HG02884 (cell line): ENCODE measurements at regions not wholly inside any gene's neighbourhood (a gene's known extent, or its start where the extent isn't known, plus 50 kb on each side); places are given as distances from the start of the nearest gene placed in this dataset.
"Not testable (repeated sequence)": the region's sequence is repeated elsewhere in the genome, so short reads cannot be mapped to it uniquely, and the experiment has no call there.

Source experiments
- ATAC-seq: cut with Tn5 transposase; IDR thresholded peaks from one replicate; pipeline ENCODE4 v1.9.1; 2021; ENCODE audit warnings: mild to moderate bottlenecking, moderate library complexity; ENCODE audit not compliant: unreplicated experiment

DNA sequence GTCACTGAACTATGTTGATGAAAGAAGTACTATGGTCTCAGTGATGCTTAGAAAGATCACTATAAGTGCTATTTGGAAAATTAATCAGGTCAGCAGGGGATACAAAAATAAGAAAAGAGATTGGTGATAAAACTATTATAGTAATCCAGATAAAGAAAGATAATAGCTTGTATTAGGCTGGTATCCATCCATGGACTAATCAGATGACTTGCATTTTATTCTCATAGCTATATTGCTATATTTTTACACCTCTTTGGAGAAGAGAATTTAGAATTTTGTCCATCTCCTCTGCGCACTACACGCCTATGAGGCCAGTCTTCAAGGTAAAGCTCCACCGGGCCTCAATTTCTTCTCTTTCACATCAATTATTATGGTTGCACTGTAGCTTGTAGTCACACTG, 635.1 kb upstream of the DDX18 start:
- no peak for ATAC-seq

DNA sequence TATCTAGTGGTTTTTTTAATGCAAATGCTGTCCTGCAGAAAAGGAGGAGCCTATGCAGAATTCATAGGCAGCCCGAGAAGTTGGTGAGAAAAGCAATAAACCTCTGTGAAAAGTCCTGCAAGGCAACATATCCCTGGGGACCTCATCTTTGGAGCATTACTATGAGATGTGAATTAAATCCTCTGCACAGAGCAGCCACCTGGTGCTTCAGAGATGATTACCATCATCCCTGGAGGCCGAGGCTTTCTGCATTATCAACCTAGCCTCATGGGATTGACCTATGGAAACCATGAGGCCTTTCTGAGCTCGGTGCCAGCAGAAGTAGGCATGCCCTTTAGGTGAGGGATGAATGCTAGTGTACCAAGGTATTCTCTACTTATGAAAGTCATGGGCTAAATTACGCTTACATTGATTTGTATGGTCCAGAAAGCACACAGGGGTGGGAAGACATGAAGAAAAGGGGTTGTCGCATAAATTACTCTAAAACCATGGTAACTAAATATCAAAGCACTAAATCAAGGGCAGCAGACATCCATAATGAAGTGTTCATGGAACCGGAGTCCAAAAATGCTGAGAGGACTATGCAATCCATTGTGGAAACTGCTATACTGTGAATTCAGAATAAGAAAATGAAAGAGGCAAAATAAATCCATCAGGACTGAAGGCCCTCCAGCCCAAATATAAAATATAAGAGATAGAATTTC, 623.5 kb upstream of the DDX18 start:
- ATAC-seq, result no peak

DNA sequence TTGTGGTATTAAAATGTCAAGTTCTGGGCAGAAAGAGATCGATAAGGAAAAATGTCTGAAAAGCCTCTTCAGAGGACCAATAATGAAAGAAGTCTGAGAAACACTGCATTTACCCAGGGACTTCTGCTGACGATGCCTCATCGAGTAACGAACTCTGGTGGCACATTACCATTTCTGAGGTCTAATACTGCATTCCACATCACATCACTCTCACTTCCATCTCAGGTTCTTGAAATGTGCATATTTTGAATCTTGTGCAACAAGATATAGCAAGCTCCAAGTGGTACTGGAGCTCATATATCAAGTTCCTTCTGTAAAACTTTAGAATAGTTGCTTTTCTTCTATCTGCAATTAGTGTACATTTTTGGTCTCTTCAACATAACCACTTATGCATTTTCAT, 619.1 kb upstream of the DDX18 start:
- no peak for ATAC-seq

DNA sequence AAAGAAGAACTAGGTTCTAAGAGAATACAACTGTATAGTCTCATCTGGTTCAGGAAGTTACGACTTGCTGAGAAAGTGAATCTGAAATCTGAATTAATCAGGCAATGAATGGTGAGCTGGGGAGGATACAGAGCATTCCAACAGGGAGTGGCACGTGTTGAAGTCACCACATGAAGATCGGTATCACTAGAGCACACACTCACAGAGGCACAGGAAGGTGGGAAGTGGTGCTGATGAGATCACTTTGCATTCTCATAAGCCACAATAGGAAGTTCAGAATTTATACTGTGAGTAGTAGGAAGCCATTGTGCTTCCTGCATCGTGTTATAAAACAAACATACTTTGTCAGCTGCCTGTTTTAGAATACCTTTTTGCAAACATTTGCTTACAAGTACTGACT, 615.0 kb upstream of the DDX18 start:
- ATAC-seq, result no peak

DNA sequence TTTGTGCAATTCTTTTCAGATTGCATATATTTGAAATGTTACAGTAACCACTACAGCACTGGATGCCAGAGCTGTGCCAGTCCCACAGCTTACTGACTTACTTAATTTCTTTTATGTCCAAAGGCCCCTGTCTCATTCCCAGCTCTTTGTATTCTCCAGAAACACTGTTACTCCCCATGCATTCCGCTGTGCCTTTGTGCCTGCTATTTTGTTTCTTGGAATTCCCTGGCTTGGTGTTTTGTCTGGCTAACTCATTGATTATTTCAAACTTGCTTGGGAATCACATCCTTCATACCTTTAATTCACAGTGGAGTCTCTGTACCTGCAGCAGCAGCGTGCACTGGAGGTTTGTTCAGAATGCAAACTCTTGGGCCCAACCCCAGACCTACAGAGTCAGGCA, 601.9 kb upstream of the DDX18 start:
- ATAC-seq, result no peak

DNA sequence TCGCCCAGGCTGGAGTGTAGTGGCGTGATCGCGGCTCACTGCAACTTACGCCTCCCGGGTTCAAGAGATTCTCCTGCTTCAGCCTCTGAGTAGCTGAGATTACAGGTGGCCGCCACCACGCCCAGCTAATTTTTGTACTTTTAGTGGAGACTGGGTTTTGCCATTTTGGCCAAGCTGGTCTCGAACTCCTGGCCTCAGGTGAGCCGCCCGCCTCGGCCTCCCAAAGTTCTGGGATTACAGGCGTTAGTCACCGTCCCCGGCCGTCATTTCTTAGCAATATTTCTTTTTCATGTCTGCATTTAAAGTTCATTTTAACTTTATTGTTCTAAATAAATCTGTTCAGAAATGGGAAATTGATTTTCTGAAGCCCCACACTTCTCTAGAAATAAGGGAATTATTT, 597.3 kb upstream of the DDX18 start:
- no peak for ATAC-seq

DNA sequence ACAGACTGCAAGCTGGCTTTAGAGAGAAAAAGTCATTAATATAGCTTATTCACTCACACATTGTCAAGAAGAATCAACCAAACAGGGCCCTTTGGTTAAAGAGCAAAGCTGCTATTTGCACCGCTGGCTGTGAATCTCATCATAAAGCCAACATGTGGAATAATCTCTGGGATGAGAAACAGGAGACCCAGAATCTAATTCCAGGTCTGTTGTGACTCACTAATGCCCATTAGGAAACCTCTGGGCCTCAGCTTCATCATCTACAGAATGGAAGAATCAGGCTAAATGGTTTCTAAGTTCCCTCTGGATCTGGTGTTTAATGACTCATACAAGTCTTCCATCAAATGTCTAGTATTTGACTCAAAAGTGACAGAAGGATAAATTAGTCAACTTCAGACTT, 591.7 kb upstream of the DDX18 start:
- no peak for ATAC-seq

DNA sequence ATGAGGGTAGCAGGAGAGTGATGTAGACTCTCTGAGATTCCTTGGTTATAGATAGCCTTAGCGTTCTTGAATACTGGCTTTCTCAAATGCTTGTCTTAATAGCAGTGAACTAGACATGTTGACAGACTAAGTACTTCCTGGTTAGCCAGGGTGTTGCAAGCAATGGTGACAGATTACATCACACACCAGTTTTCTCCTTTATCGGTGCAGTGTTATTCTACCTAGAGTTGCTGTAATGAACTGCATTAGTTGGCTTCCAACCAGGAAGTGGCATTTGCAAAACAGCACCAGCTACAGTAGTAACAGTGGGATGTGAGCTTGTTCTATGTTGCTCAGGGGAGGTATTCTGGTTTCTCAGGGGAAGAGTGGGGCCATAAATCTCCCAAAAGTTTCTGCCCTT, 582.2 kb upstream of the DDX18 start:
- no peak for ATAC-seq

DNA sequence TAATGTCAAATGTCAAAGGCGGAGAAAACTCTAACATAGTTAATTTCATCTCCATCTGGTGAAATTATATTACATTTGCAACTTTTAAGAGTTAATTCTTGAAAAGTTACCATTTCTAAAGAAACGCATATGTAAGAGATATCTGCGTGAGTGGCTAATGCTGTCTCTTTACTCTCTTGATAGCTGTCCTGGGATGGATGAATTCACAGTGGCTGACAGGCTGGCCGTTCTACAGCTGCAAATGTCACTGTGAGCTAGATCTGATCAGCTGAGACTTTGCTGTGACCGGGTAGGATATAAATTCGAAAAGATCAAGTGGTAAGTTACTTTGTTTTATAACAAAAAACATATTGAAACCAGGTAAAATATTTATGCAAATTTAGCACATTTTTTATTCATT, 557.1 kb upstream of the DDX18 start:
- no peak for ATAC-seq

DNA sequence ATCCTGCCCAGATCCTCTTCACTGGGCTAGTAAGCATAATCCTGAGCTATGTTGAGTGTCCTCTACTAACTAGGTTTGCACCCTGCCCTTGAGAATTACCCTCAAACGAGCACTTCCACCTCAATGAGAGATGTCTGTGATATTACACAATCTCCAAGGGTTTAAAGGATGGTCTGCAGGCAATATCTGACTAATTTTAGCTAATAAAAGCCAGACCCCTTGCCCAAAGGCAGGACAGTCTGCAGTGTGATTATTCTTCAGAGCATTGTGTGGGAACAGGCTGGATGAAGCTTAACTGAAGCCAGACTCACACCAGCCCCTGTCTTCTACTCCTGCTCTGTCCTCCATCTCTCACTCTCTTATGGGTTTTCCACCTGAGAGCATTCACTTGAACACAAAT, 544.9 kb upstream of the DDX18 start:
- no peak for ATAC-seq

DNA sequence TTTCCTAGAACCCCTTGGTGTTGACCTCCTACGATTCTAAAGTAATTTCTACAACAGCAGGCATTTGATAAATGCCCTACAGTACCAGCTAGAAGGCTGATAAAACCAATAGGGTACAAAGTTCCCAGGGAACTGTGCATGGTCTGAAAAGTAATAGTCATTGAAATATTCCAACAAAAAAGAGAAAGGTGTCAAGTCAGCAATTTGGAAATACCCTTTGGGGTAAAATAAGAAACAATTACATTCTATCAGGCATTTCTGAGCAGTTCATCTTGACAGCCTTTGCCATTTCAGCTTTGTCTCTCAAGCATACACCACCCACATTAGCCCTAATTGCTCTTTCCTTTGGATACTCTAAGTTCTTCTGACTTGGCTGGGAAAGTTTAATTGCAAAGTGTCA, 542.9 kb upstream of the DDX18 start:
- no peak for ATAC-seq

DNA sequence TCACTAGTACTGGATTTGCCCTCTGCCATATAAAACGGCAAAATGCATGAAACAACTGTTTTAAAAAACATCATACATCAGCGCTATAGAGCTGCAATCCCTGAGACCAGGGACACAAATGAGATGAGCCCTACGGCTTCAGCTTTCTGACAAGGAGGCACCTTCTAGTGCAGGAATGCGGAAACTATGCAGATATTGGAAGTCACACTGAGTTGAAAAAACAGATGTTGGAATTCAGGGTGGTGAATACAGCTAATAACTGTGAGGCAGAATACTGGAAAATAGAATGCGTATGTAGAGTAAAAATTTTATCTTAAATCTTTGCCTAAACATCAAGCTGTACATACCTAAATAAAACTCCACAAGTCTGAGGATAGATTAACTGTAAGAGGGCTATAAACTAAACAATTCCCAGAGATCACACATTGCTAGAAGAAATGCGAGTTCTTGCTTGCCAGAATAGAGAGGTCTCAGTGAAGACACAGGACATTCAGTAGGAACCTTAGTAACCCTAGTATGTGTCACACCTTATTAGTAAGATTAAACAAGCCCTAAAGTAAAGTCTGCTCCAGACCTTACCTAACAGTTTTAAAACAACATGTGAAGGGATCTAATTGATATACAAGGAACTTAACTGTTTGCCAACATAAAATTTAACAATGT, 541.4 kb upstream of the DDX18 start:
- ATAC-seq, result no peak

DNA sequence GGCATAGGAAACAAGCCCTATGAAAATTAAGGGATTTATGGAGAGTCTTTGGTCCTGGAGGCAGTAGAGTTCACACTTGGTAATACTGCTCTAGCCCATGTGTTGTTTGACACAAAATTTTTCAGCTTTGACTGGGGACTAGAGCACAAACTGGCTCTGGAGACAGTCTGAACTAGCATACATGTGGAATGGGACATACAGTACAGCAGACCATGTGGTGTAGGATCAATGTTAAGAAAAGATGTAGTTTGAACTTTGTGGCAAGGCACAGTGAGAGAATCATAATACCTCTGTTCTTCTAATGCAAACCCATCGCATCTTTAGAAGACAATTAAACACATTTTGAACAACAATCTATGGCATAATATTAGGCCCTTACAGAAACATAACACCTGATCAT, 521.5 kb upstream of the DDX18 start:
- ATAC-seq, result no peak

DNA sequence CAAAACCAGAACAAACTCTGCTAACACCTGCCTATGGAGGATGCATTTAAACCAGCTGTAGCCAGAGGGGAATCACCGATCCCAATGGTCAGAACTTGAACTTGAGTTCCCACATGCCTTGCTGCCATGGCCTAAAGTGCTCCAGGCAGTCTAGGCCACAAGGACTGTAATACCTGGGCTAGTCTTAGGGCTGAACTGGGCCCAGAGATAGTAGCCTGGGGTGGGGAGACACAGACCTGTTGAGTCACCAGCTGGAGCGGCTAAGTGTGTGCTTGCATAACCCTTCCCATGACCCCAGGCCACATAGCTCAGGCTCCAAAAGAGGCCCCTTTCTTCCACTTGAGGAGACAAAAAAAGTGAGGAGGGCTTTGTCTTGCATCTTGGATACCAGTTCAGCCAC, 515.0 kb upstream of the DDX18 start:
- no peak for ATAC-seq

DNA sequence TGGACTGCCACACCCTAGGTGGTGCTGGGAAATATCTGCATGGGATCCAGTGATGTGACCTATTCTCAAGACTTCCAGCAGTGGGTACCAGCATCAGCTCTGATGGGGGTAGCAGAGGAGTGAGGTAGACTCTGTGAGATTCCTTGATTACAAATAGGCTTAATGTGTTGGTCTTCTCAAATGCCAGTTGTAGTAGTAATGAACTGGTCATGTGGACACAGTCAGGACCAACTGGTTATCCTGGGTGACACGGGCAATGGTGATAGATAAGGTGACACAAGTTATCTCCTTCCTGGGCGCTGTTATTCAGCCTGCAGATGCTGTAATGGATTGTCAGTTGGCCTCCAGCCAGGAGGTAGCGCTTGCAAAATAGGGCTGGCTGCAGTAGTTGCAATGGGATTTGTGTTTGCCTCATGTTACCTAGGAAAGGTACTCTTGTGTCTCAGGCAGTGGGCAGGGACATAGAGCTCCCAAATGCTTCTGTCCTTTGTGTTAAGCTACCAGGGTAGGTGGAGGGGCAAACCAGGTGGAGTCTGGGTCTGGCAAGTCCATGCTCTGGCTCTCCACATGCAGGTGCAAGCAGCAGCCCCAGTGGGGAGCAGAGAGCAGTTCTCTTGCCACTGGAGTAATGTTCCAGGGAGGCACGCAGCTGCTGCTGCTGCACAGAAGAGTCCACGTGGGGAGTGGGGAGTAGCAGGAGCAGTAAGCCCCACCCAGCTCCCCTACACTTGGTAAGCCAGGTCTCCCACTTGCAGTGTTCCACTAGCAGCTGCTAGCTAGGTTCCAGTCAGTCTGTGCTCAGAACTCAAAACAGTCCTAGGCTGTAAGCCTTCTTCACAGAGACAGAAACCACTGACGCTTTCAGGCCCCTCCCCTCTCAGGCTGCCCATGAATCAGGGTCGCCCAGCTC, 505.4 kb upstream of the DDX18 start:
- no peak for ATAC-seq

DNA sequence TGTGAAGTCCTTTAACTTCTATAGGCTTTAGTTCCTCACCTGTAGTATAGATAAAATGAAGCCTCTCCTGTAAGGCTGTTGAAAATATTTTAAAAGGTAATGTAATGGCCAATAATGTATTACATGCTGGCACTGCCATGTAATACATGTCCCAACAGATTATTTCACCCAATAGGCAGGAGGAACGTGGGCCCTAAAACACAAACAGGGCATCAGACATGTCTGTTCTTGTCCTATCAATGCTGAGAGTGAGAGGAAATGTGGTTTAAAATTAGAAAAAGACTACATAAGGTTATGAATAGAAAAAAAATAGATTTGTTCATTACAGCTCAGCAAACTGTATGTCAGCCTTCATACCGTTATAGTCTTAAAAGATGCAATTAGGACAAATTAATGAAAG, 492.7 kb upstream of the DDX18 start:
- ATAC-seq, result no peak

DNA sequence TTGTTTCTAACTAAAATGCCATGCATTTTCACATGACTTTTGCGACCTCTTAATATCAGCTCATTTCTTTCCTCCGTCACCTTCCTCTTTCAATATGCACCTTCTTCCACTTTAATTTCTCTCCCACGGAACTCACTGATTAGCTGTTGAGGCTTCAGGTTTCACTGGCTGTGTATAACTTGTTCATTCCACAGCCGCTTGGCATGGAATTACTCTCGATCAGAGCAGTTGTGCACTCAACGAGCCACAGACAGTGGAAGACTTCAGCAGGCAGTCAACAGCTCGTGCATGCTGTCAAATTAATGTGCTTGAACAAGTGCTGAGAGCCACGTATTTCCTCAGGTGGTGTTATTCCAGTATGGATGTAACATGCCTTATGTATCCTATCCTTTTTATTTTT, 491.2 kb upstream of the DDX18 start:
- no peak for ATAC-seq

DNA sequence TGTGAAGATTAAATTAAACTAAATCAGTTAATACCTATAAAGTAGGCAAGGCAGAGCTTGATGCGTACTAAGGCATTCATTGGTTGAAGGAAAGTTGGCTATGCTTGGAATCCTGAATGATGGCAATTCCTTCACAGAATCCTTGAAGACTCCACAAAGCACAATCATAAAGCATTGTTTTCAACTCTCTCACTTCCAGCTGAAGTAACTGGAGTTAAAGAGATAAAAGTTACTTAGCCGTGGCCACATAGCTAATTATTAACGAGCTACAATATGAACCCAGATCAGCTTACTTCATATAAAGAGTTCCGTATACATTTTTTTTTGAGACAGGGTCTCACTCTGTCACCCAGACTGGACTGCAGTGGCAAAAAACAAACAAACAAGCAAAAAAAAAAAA, 483.9 kb upstream of the DDX18 start:
- ATAC-seq, result no peak

DNA sequence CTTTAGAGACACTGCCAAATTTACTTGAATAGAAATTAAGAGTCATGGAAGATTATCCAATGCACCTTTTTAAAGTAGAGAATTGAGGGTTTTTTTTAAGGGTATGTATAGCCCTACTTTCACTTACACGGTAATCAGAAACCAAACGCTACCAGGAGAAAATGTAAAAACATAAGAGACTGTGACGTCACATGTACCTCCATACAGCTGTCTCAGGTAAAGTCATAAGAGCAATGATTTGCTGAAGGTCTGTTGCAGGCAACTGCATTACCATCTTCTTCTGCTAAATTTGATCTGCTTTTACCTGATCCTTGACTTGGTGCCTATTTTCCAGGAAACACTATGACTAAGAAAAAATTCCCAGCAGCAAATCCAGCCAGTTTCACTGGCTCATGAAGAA, 478.5 kb upstream of the DDX18 start:
- ATAC-seq, result no peak

DNA sequence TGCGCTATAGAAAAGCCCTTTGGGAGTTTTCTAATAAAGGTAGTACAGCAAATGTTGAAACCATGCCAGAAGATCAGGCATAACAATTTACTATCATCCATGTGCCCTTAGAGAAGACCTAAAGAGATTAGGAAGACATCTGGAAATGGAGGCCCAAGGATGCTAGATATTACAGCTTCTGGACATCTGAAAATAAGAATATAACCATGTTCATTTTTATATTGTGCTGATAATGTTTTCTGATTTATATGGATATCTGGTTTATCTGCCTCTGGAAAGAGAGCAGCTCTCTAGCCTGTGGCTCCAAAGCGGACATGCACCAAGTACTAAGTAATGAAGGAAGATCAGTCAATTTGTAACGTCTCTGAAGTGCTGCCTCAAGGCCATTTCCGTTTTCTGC, 478.0 kb upstream of the DDX18 start:
- no peak for ATAC-seq

DNA sequence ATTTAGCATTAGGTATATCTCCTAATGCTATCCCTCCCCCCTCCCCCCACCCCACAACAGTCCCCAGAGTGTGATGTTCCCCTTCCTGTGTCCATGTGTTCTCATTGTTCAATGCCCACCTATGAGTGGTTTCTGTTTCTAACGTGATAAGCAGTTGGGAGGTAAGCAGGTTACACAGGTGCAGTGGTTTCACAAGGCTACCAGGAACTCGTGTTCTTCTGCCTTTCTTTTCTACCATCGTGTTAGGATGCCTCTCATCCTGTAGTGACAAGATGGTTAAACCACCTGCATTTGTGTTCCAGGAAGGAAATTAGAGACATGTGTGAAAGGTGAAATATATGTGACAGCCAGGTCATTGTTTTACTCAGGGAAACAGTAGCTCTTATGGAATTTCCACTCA, 476.5 kb upstream of the DDX18 start:
- ATAC-seq, result not testable (repeated sequence)

DNA sequence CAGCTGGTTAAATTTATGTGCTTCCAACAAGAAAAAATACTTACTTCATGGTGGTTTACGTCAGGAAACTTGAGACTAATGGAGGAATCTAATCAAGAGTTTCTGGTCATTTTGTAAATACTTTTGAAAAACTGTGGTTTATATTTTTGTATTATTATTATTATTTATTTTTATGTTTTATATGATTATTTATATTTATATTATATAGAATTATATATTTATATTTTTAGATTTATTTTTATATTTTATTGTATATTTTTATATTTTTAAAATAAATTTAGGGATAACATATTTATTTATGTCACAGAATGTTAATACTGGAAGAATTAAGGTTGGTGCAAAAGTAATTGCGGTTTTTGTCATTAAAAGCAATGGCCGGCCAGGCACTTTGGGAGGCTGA, 474.5 kb upstream of the DDX18 start:
- no peak for ATAC-seq
